ENCODE measurements at regions not wholly inside any gene's neighbourhood (a gene's known extent, or its start where the extent isn't known, plus 50 kb on each side); places are given as distances from the start of the nearest gene placed in this dataset.

- TF ChIP-seq CTCF (IDR thresholded peaks at IDR 0.05 in 4 of 5, conservative IDR thresholded peaks at IDR 0.05 in 1 of 5) (no peak), POLR2A (IDR thresholded peaks at IDR 0.05) (no peak)
Measured at GRCh38 chr1:30081379-30082102, 641.8 kb downstream of the MATN1 start.

Data from gastrocnemius medialis (tissue), 4 donors.